HG02884 (cell line): ENCODE measurements at regions not wholly inside any gene's neighbourhood (a gene's known extent, or its start where the extent isn't known, plus 50 kb on each side); places are given as distances from the start of the nearest gene placed in this dataset.
"Not testable (repeated sequence)": the region's sequence is repeated elsewhere in the genome, so short reads cannot be mapped to it uniquely, and the experiment has no call there.

Experiments used
- ATAC-seq: cut with Tn5 transposase; IDR thresholded peaks from one replicate; pipeline ENCODE4 v1.9.1; 2021; ENCODE audit warnings: mild to moderate bottlenecking, moderate library complexity; ENCODE audit not compliant: unreplicated experiment

DNA sequence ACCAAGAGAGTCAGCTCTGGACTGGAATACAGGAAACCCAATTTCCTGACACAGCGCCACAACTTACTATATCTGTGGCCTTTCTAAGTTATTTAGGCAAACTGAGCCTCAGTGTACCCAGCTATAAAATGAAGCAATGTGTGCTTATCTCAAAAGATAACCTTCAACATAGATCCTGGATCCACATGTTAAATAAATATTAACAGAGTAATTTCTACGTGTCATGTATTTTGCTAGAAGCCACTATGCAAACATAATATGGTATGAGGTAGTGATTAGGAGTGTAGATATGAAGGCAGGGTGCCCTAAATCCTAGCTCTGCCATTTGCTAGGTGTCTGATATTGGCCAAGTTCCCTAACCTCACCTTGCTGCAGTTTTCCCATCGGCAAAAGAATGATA is 527.0 kb downstream of the RAB28 start:
- no peak for ATAC-seq

DNA sequence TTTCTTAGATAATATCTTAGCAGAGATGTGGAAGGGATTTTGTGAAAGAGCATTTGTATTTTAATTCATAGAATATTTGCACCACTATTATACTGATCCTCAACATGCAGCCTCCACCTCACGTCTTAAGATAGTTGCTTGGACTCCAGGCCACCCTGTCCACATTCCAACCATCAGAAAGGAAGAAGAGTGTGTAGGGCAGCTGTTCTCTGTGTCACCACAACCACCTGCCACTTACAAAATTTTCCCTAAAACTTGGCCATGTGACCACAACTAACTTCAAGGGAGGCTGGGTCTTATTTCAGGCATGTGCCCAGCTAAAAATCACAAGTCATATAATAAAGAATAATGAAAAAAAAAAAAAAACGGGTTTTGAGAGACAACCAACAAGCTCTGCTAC is 528.1 kb downstream of the RAB28 start:
- no peak for ATAC-seq

DNA sequence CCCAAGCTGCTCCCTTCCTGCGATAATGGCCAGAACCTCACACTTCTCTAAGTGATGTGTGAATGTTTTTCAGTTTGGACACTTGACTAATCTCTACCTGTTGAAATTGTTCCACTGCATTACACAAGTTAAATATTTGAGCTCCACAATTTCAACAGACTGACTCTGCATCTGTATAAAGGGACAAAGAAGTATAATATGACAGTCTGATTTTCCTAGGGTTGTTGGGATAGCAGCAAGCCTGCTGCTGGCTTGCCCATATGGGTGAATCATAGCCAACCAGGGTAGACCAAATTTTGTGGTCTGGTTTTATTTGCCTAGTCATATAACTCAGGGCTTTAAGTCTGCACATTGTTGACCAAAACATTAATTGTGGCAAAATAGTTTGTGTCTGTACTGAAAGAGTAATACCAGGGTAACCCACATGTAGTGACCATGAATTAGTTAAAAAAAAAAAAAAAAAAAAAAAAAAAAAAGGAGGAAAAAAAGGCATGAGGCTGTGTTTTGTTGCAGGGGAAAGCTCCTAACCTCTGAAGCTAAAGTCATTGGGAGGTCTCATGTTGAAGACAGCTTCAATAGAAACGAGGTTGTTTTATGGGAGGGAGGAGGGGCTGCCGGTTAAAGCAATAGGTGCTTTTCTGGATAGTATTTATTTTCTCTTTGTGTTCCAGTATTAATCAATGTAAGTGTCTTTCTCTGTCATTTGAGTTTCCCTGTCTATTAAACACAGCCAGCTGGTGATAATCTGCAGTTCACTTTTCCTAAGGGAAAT is 534.2 kb downstream of the RAB28 start:
- no peak for ATAC-seq

DNA sequence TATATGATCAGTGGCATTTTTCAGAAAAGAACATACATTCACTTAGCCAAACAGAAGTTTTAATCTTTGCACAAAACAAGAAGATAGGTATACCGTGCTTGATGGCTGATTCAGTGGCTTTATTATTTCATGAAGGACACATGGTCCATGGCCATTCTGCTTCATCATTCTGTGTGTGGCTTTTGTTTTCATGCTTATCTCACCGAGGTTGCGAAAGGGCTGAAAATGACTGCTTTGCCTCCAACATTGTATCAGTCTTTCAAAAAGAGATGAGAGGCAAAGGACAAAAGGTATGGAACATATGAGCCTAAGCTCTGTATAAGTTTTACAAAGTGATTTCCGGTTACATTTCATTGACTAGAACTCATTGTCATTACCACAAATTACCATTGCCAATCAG is 541.1 kb downstream of the RAB28 start:
- no peak for ATAC-seq

DNA sequence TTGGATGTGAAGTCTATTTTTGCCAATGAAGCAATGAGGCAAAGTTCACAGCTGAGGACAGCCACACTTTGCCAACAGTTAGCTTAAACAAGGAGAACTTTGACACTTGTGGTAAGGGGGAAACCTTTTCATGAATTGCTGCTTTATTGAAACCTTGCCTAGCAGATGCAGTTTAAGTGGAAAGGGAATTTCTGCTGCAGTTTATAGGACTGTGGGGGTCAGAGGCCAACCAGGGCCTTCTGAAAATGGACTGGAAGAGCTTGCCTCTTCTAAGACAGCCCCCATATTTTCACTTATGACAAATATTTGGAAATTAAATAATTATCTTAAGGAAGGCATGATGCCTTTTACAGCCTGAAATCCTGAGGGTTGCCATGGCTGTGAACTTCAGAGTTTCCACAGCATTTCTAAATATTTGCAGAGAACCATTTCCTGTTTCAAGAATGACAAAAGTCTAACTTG is 550.3 kb downstream of the RAB28 start:
- ATAC-seq, result no peak

DNA sequence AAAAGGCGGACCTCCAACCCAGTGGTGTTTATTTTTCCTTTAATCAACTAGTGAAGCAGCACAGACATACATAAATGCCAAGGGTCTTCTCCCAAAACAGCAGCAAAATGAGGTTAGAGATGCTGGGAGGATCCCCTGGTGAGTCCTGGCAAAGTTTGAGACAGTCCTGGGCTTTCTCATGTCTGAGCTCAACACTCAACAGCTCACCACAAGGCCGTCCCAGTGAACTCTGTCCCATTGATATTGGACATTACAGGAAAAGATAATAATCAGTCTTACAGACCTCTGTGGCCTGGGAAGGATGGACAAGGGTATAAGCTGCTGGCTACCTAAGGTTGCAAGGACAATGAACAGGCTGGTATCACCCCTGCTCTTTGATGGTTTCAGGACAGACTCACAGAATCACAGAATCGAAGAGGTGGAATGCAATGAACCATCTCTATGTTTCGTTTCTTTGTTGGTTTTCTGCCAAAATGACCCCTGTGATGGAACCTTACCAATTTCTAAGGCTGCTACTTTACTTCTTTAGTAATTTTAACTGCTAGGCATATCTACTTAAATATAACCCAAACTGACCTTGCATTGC is 551.8 kb downstream of the RAB28 start:
- no peak for ATAC-seq

DNA sequence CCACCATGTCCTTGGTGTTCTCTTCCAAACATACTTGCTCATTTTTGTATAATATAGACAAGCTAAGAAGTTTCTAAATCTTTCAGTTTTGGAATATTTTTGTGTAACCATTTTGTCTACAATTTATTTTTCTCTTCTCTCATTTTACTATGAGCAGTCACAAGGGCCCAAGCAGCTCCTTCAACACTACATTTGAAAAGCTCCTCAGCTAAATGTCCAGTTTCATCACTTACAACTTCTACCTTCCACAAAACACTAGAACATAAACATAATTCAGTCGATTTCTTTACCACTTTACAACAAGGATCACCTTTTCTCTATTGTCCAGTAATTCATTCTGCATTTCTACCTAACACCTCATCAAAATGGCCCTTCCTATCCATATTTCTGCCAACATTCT is 554.4 kb downstream of the RAB28 start:
- no peak for ATAC-seq

DNA sequence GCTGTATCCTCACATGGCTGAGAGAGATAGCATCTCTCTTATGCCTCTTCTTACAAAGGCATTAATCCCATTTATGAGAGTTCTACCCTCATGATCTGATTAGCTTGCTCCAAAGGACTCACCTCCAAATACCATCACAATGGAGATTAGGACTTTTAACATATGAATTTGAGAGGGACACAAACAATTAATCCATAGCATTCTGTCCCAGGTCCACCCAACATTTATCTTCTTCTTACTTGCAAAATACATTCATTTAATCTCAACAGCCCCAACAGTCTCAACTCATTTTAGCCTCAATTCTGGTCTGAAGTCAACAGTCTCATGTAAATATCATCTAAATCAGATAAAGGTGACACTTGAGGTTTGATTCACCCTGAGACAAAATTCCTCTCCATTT is 555.4 kb downstream of the RAB28 start:
- ATAC-seq, result no peak

DNA sequence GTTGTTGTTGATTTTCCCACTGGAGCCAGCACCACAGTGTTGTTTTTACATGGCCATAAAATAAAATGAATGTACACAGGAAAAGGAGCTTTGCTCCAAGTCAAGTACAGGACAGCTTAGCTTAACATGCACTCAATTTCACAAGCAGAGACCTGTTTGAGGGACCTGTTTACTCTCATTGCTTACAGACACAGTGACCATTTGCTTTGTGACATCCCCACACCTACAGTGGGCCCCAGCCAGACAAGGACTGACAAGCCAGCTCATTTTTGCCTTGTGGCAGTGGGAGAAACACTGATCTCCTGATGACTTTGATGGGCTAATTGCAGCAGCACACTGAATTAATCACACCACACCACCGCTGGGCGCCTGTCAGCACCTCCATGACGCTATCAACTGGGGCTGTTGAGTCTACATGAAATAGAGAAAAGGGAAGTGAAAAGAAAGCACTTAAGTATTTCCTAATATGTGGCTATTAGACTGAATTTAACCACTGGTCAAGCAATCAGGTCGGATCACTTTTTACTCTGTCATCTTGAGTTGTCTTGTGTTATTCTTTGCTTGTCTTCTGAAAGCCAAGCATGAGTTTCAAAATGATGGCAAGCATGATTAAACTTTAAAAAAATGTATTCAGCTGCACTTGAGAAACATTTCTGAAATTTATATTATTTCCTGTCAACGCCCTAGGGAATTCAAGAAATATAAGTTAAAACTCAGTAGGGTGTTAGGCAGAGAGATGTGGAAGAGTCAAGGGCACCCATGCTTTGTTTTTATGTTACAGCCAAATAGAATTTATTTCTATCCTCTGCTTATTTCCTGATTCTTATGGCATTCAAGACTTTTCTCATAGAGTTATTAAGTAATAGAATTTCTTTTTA is 557.7 kb downstream of the RAB28 start:
- ATAC-seq, result no peak

DNA sequence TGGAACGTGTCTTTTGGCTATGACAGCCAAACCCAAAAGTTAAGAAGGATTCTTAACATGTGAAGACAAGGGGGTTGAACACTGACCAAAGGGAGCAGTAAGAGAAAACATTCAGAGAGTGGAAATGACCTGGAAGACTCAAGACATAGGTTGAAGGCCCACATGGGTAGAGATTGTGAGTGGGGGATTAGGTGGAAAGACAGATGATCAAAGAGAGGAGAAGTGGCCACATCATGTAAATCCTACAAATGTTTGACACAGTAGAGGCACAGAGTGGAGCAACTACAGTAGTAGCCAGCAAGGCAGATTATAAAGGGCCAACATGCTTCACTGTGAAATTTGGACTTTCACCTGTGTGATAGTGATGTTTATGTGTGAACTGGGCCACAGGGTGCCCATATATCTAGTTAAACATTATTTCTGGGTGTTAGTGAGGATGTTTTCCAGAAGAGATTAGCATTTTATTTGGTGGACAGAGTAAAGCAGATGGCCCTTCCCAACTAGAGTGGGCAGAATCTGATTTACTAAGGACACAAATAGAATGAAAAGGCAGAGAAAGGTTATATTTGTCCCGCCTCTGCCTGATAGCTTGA is 559.3 kb downstream of the RAB28 start:
- no peak for ATAC-seq

DNA sequence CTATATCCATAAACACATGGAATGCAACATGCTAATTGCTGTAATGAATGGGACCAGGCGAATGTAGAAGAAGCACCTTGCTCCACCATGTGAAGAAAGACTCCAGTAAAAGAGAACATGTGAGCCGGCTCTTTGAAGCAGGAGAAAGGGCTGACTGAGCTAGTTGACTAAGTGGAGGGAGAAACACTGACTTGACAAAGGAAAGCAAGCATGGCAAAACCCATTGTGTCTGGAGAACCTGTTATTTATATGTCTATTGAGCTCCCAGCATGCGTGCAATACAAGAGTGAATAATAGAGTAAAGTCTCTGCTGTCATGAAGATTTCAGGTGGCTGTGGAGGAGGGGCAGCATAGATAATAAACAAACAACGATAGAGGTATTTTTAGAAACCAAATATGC is 559.9 kb downstream of the RAB28 start:
- no peak for ATAC-seq

DNA sequence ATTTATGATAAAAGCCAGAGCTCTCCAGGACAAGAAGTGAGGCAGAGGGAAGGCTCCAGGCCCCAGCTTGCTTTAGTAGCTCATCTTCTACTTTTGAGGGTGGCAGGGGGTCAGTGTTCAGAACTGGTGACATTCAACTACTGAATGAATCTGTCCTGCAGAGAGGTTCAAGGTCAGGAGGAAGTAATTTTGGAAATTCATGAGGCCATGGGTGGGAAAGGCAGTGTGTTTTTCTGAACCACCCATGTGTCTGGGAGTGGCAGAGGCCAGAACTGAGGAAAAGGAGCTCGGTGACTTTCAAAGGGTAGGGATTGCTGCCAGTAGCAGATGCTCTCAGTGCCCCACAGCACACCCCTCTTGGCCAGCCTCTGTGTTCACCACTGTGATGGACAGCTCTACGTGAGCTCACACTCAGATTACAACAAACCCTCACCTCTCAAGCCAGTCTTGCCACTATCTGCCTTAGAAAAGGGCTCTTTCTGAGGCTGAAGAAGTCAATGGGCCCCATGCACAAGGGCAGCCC is 571.2 kb downstream of the RAB28 start:
- ATAC-seq, result no peak

DNA sequence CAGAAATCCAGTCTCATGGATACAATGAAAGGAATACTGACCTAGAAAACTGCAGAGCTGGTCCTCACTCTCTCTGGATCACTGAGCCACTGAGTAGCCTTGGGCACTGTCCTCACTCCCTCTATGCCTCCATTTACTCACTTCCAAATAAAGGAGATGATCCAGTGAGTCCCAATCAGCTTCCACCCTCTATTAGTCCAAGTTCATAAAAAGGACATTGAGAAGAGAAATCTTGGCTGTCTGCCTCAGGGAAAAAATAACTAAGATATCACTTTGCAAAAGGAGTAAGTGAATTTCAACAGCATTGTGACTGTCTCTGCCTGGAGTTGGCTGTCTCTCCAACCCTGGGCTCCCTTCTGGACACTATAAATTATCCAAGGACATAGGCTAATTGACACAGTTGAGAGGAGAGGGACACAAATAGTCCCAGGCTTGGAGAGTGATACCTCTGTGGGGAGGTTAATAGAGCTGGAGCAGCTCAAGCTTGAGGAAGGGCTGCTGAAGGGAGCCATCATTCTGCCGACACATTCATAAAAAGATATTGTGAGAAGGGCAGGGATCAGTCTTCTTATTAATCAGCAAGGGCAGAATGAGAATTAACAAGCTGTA is 572.3 kb downstream of the RAB28 start:
- ATAC-seq, result no peak

DNA sequence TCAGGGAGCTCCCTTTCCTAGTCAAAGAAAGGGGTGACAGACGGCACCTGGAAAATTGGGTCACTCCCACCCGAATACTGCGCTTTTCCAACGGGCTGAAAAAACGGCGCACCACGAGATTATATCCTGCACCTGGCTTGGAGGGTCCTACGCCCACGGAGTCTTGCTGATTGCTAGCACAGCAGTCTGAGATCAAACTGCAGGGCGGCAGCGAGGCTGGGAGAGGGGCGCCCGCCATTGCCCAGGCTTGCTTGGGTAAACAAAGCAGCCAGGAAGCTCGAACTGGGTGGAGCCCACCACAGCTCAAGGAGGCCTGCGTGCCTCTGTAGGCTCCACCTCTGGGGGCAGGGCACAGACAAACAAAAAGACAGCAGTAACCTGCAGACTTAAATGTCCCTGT is 580.5 kb downstream of the RAB28 start:
- ATAC-seq, result not testable (repeated sequence)

DNA sequence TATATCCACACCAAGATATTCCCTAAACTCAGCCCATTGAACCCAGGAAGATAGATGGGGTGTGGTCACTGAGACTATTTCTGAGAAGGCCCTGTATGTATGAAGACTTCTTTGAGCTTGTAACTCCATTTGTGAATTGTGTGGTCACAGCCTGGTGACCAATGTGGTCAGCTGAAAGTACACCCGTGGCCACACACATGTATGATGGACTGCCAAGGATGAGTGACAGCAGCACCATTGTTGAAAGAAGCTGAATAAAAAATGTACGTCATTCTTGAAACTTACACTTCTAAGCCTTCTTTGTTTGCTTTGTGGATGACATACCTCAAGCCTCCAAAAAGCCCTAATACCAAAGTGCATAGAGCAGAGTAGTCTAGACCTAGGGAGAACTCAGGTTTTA is 581.4 kb downstream of the RAB28 start:
- ATAC-seq, result no peak

DNA sequence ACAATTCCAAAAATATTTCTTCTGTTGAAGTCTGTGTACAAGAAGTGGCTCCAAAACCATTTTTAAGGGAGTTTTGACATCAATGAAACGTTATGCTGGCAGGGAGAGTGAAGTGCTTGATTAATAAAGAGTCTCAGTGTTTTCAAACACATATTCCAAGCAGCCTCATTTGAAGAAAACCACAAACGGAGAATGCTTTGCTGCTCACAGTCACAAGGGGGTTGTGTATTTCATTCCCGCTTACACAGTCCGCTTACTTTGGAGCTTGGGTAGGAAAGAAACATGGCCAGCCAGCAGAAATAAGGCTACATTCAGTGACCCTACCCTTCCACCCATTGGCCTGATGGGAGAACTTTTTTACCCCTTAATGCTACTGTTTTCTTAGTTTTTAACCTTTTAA is 586.2 kb downstream of the RAB28 start:
- ATAC-seq, result no peak

DNA sequence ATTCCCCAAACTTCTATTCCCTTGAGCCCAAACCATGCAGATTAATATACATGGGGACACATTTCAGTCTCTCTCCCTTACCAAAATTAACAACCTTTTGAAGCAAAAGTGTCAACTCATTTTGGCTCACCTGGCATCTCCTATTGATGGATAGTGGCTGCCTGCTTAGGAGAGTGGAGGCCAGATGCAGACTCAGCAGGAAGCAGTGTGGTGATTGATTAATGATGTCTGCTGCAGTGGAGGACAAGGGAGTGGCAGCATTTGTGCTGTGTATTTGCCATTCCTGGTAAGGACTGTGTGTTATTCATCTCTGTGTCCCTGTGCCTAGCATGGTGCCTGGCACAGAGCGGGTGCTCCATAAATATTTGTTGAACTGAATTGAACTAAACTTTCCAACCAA is 590.1 kb downstream of the RAB28 start:
- no peak for ATAC-seq

DNA sequence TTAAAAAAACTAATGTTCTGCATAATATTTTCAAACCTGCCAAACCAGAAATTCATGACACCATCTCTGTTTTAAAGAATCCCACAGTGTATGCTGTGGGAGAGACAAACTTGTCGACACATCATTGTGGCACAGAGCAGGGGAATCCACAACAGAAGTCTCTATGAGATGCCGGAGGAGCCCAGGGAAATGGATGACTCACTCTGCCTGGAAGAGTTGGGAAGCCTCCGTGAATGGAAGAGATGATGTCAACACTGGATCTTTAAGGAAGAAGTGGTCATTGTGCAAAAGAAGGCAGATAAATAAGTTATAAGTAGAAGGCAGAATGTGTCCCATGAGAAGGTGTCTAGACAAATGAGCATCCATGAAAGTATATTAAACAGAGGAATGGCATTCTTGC is 595.1 kb downstream of the RAB28 start:
- ATAC-seq, result no peak

DNA sequence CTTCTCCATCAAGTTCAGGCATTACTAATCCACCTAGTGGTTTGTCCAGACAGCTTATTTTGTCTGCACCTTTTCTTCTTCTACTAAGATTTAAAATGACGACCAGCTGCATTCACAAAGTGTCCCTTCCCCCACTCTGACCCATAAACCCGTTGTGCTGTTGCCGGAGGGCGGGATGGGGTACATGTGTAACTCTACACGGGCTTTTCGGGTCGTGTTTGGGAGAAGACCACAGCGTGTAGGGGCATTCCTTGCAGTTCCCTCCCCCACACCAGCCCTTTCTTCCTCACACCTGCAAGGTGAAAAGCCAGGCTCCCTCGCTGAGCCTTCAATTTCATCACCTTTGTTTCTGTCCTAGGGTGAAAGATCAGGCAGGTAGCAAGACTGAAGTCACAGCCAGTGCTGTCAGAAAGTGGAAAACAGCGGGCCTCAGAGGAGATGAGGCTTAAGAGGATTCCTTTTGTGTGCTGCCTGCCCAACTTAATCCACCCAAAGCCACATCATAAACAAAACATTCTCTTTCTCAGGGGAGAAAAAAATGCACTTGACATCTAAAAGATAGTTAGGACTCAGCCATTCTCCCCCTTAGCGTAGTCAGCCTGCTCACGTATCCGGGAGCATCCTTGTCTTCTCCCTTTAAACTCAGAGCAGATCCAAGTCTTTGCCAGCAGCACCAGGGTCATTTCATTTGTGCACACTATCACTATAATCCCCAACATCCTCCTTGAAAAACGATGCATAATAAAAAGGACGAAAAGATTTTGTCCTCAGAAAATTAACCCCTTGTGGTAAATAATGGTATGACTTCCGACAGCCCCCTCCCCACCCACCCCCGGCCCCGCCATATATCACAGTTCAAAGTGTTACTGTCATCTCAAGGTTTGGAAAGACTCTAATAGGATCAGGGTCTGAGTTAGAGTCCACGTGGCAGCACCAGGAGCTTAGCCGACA is 599.0 kb downstream of the RAB28 start:
- ATAC-seq, result no peak
